ENCODE measurements at regions not wholly inside any gene's neighbourhood (a gene's known extent, or its start where the extent isn't known, plus 50 kb on each side); places are given as distances from the start of the nearest gene placed in this dataset.

DNA sequence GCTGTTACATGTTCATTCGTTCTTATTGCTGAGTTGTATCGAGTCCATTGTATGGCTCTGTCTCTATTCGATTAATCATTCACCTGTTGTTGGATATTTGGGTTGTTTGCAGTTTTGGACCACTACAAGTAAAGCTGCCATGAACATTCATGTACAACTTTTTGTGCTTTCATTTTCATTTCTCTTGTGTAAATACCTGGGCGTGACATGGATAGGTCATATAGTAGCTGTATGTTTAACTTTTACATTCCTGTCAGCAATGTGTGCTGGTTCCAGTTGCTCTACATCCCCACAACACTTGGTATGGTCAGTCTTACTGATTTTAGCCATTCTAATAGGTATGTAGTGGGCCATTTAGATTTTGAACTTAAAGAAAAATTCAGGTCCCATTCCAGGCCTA, 194.2 kb upstream of the PLET1 start:
- Histone ChIP-seq H3K4me3 (ENCODE audit: low read depth, low read length) (no peak overlapping the region), H3K9me3 (ENCODE audit: severe bottlenecking) (no peaks in the 10 kb centered on the region), H3K36me3 (no peaks in the 10 kb centered on the region), H3K27me3 (ENCODE audit: insufficient read depth, low read depth, severe bottlenecking) (no peaks in the 10 kb centered on the region), H3K27ac (no peak overlapping the region)
- DNase-seq = no peak
- TF ChIP-seq, protein P1, sequence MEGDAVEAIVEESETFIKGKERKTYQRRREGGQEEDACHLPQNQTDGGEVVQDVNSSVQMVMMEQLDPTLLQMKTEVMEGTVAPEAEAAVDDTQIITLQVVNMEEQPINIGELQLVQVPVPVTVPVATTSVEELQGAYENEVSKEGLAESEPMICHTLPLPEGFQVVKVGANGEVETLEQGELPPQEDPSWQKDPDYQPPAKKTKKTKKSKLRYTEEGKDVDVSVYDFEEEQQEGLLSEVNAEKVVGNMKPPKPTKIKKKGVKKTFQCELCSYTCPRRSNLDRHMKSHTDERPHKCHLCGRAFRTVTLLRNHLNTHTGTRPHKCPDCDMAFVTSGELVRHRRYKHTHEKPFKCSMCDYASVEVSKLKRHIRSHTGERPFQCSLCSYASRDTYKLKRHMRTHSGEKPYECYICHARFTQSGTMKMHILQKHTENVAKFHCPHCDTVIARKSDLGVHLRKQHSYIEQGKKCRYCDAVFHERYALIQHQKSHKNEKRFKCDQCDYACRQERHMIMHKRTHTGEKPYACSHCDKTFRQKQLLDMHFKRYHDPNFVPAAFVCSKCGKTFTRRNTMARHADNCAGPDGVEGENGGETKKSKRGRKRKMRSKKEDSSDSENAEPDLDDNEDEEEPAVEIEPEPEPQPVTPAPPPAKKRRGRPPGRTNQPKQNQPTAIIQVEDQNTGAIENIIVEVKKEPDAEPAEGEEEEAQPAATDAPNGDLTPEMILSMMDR (IDR thresholded peaks at IDR 0.05; ENCODE audit: low read depth, low read length) = no peak

DNA sequence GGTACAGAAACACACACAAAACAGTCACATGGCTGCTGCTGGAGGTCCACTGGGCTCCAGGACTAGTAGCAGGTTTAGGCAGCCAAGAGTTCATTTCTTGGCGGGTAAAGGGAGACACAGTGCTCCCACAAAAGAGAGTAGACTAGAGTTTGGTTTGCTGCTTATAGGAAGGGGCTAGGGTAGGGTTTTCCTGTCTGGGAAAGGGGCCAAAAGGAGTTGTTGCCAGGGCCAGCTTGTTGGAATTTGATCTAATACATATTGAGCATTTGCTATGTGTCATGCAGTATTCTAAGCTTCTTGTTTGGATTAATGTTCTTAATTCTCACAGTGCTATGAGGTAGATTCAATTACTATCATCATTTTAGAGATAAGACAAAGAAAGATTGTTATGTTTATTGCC, 195.1 kb upstream of the PLET1 start:
- TF ChIP-seq, protein P1 (IDR thresholded peaks at IDR 0.05; ENCODE audit: low read depth, low read length) = no peak
- no peak overlapping the region for H3K4me3 ChIP-seq (ENCODE audit: low read depth, low read length)
- DNase-seq = no peak
- H3K27ac ChIP-seq = no peak overlapping the region
- no peaks in the 10 kb centered on the region for H3K9me3 ChIP-seq (ENCODE audit: severe bottlenecking)
- H3K36me3 ChIP-seq = no peaks in the 10 kb centered on the region
- H3K27me3 ChIP-seq (ENCODE audit: insufficient read depth, low read depth, severe bottlenecking) = no peaks in the 10 kb centered on the region

DNA sequence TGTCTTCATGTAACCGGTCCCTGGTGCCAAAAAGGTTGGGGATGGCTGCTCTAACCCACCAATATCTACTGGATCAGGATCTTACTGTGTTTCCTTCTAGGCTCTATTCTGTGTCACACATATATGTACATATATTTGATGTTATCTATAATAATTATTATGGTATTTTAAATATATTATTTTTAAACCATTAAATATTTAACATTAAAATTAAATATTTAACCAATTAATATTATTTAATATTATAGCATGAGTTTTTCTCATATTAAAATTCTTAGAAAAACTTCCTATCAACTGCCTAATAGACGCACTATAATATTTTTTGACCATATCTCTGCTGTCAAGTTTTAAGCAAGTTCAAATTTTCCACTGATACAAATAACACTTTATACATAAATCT, 196.9 kb upstream of the PLET1 start:
- no peak for DNase-seq
- TF ChIP-seq, protein P1 (IDR thresholded peaks at IDR 0.05; ENCODE audit: low read depth, low read length) = no peak
- H3K36me3 ChIP-seq = no peaks in the 10 kb centered on the region

DNA sequence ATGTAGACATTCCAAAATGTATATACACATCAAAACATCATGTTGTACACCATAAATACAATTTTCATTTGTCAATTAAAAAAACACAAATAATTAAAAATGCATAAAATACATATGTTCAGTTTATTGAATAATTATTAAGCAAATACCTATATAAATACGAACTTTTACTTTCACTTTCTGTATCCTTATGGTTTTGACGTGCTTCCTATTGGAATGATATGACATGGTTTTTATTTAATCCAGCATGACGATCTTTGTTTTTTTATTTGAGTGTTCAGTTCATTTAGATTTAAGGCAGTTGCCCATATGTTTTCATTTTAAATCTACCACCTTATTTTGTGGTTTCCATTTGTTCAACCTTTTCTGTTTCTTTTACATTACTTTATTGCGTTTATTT, 198.3 kb upstream of the PLET1 start:
- Histone ChIP-seq H3K9me3 (ENCODE audit: severe bottlenecking) (no peaks in the 10 kb centered on the region), H3K27ac (no peak overlapping the region), H3K27me3 (ENCODE audit: insufficient read depth, low read depth, severe bottlenecking) (no peaks in the 10 kb centered on the region), H3K4me3 (ENCODE audit: low read depth, low read length) (no peak overlapping the region), H3K36me3 (no peaks in the 10 kb centered on the region)
- DNase-seq = no peak
- TF ChIP-seq, protein P1 (IDR thresholded peaks at IDR 0.05; ENCODE audit: low read depth, low read length) = no peak

More for the DNA sequence above, 196.9 kb upstream of the PLET1 start:
- Histone ChIP-seq H3K27me3 (ENCODE audit: insufficient read depth, low read depth, severe bottlenecking) (no peaks in the 10 kb centered on the region), H3K27ac (no peak overlapping the region), H3K4me3 (ENCODE audit: low read depth, low read length) (no peak overlapping the region), H3K9me3 (ENCODE audit: severe bottlenecking) (no peaks in the 10 kb centered on the region)

DNA sequence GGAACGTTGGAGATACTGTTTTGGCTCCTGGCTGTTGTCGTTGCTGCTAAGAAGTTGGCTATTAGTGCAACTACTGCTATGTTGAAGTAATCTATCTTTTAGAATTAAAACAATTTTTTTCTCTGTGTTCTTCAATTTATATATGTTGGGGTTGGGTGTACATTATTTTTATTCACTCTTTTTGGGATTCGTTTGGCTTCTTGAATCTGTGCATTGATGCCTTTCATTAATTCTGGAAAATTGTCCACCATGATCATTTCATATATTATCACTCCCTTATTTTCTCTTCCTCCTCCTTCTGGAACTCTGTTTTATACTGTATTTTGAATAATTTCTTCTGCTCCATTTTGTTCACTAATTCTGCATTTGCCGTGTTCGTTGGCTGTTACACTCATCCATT, 199.5 kb upstream of the PLET1 start:
- TF ChIP-seq, protein P1 (IDR thresholded peaks at IDR 0.05; ENCODE audit: low read depth, low read length) = no peak
- H3K4me3 ChIP-seq (ENCODE audit: low read depth, low read length) = no peak overlapping the region
- no peaks in the 10 kb centered on the region for H3K27me3 ChIP-seq (ENCODE audit: insufficient read depth, low read depth, severe bottlenecking)
- no peaks in the 10 kb centered on the region for H3K9me3 ChIP-seq (ENCODE audit: severe bottlenecking)
- no peak overlapping the region for H3K27ac ChIP-seq
- DNase-seq = no peak
- H3K36me3 ChIP-seq = no peaks in the 10 kb centered on the region

GRCh38 chr11:112464949-112465348, 204.3 kb upstream of the PLET1 start:
- no peak for DNase-seq
- H3K27me3 ChIP-seq (ENCODE audit: insufficient read depth, low read depth, severe bottlenecking) = no peaks in the 10 kb centered on the region
- TF ChIP-seq, protein P1 (IDR thresholded peaks at IDR 0.05; ENCODE audit: low read depth, low read length) = no peak
- H3K36me3 ChIP-seq = no peaks in the 10 kb centered on the region
- H3K9me3 ChIP-seq (ENCODE audit: severe bottlenecking) = no peaks in the 10 kb centered on the region
- no peak overlapping the region for H3K4me3 ChIP-seq (ENCODE audit: low read depth, low read length)
- no peak overlapping the region for H3K27ac ChIP-seq
